Keratinocyte (primary cell): ENCODE measurements at regions not wholly inside any gene's neighbourhood (a gene's known extent, or its start where the extent isn't known, plus 50 kb on each side); places are given as distances from the start of the nearest gene placed in this dataset.

Experiments
- DNase-seq: peaks from one replicate; pipeline ENCODE4 v3.0.0-alpha.2; 2011; ENCODE audit warnings: low read depth, missing footprints, low spot score
- FAIRE-seq: peaks from 2 replicates; lab custom pipeline; 2011; peaks lifted over from hg19 to GRCh38; lab: Jason Lieb, UNC
- H2AFZ ChIP-seq: 2 replicates; pipeline ENCODE4 v1.6.0; 2012; ENCODE audit warnings: low read length, control low read depth, inconsistent platforms; ENCODE audit not compliant: control insufficient read depth
- H3K27ac ChIP-seq: 2 replicates; pipeline ENCODE4 v1.5.1; 2011; ENCODE audit warnings: low read length; ENCODE audit not compliant: control insufficient read depth, insufficient read depth
- H3K27me3 ChIP-seq: 3 replicates; pipeline ENCODE4 v1.6.0; 2011; ENCODE audit warnings: low read length; ENCODE audit not compliant: control insufficient read depth, insufficient read depth; ENCODE audit errors: extremely low read depth
- H3K36me3 ChIP-seq, 2 experiments: 2 replicates in 1 of 2; 3 replicates in 1 of 2; pipeline ENCODE4 v1.5.1; 2011; ENCODE audit warnings: low read length in 2 of 2, mild to moderate bottlenecking in 1 of 2; ENCODE audit not compliant: control insufficient read depth in 2 of 2, insufficient read depth in 2 of 2; ENCODE audit errors: extremely low read depth in 1 of 2
- H3K4me1 ChIP-seq: 3 replicates; pipeline ENCODE4 v1.5.1; 2011; ENCODE audit warnings: low read length; ENCODE audit not compliant: control insufficient read depth, insufficient read depth; ENCODE audit errors: extremely low read depth
- H3K4me2 ChIP-seq: 3 replicates; pipeline ENCODE4 v1.6.0; 2011; ENCODE audit warnings: low read depth, low read length; ENCODE audit not compliant: control insufficient read depth, insufficient read depth; ENCODE audit errors: extremely low read depth
- H3K4me3 ChIP-seq, 3 experiments: fragments of 200-600 bp in 1 of 3; sonication (generic) in 1 of 3; 2 replicates in 2 of 3; 3 replicates in 1 of 3; pipeline ENCODE4 v1.5.1; 2011 to 2016; ENCODE audit warnings: low read length in 3 of 3, mild to moderate bottlenecking in 3 of 3, control low read depth in 2 of 3, inconsistent platforms in 1 of 3, low read depth in 1 of 3, mixed read lengths in 1 of 3, mixed run types in 1 of 3, moderate library complexity in 1 of 3; ENCODE audit not compliant: control insufficient read depth in 2 of 3, insufficient read depth in 2 of 3; ENCODE audit errors: extremely low read depth in 1 of 3
- H3K79me2 ChIP-seq: 2 replicates; pipeline ENCODE4 v1.6.0; 2012; ENCODE audit warnings: low read length; ENCODE audit not compliant: control insufficient read depth, insufficient read depth
- H3K9ac ChIP-seq: 3 replicates; pipeline ENCODE4 v1.6.0; 2011; ENCODE audit warnings: low read length; ENCODE audit not compliant: control insufficient read depth, insufficient read depth; ENCODE audit errors: extremely low read depth
- H3K9me1 ChIP-seq: 3 replicates; pipeline ENCODE4 v1.6.0; 2011; ENCODE audit warnings: low read length; ENCODE audit not compliant: control insufficient read depth, insufficient read depth; ENCODE audit errors: extremely low read depth
- H3K9me3 ChIP-seq: 2 replicates; pipeline ENCODE4 v1.5.1; 2012; ENCODE audit warnings: low read depth, low read length; ENCODE audit not compliant: control insufficient read depth
- H4K20me1 ChIP-seq: 3 replicates; pipeline ENCODE4 v1.6.0; 2011; ENCODE audit warnings: low read length; ENCODE audit not compliant: control insufficient read depth, insufficient read depth; ENCODE audit errors: extremely low read depth
- EZH2 ChIP-seq: IDR thresholded peaks from one replicate; pipeline ENCODE4 v1.6.1; 2012; ENCODE audit warnings: inconsistent platforms, mild to moderate bottlenecking, low read length, moderate library complexity
- dilution Hi-C: fragments of 300-500 bp; cut with MboI; formaldehyde crosslinking; loops from one replicate; pipeline ENCODE4 v1.7.0; 2020; ENCODE audit warnings: low sequenced_read_pairs; ENCODE audit not compliant: extremely low pct_ligation_motif_present
- TF ChIP-seq, protein P1 (sequence below), 3 experiments: IDR thresholded peaks in 1 of 3; conservative IDR thresholded peaks in 1 of 3; optimal IDR thresholded peaks in 1 of 3; 2 replicates in 2 of 3; 3 replicates in 1 of 3; pipeline versions ENCODE3 to v1.5.1; 2011; ENCODE audit warnings: low read length in 3 of 3, mild to moderate bottlenecking in 3 of 3, moderate library complexity in 2 of 3, control low read depth in 1 of 3, inconsistent platforms in 1 of 3; ENCODE audit not compliant: insufficient read depth in 2 of 3; ENCODE audit errors: extremely low read depth in 1 of 3

DNA sequence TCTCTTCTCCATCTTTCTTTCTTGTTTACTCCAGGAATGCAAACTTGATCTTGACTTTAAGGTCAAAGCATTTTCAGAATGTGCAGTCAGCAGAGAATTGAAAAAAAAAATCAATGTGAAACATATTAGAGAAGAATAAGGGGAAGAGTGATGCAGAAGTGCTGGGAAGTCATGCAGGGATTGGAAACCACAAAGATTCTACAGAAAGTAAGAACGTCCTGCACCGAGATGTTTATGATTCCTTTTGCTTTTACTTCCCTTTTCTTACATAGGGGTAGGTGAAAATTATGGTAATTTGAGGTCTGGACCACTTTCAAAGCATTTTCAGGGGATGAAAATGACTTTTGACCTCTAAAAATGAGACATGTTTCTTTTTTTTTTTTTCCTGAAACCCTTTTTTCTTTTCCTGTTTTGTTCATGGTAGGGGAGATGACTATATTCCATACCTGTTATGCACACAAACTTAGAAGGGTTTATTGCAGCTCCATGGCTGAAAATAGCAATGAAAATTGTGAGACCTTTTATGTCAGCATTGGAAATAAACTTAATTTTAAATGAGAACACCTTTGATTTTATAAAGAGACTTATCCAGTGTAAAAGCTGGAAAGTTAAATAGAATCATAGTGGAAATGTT, 623.5 kb upstream of the TBL1XR1 start:
- Histone ChIP-seq H3K9me1 (no peaks in the 10 kb centered on the region), H3K9ac (no peak overlapping the region), H2AFZ (no peak overlapping the region), H3K9me3 (no peaks in the 10 kb centered on the region), H3K4me3 (no peak overlapping the region), H3K27me3 (no peaks in the 10 kb centered on the region), H3K79me2 (no peaks in the 10 kb centered on the region), H3K36me3 (no peaks in the 10 kb centered on the region), H4K20me1 (no peaks in the 10 kb centered on the region), H3K4me2 (no peak overlapping the region), H3K27ac (no peak overlapping the region), H3K4me1 (peaks cover 26% of the 10 kb centered on the region)
- dilution Hi-C loops, result no loop called here
- FAIRE-seq (no peak), DNase-seq (no peak)
- no peak for TF ChIP-seq EZH2
- TF ChIP-seq, protein P1, sequence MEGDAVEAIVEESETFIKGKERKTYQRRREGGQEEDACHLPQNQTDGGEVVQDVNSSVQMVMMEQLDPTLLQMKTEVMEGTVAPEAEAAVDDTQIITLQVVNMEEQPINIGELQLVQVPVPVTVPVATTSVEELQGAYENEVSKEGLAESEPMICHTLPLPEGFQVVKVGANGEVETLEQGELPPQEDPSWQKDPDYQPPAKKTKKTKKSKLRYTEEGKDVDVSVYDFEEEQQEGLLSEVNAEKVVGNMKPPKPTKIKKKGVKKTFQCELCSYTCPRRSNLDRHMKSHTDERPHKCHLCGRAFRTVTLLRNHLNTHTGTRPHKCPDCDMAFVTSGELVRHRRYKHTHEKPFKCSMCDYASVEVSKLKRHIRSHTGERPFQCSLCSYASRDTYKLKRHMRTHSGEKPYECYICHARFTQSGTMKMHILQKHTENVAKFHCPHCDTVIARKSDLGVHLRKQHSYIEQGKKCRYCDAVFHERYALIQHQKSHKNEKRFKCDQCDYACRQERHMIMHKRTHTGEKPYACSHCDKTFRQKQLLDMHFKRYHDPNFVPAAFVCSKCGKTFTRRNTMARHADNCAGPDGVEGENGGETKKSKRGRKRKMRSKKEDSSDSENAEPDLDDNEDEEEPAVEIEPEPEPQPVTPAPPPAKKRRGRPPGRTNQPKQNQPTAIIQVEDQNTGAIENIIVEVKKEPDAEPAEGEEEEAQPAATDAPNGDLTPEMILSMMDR (optimal IDR thresholded peaks at IDR 0.05 in 1 of 3, IDR thresholded peaks at IDR 0.05 in 1 of 3, conservative IDR thresholded peaks at IDR 0.05 in 1 of 3; ENCODE audit: extremely low read depth in 1 of 3, insufficient read depth in 2 of 3, low read length in 3 of 3), result no peak

DNA sequence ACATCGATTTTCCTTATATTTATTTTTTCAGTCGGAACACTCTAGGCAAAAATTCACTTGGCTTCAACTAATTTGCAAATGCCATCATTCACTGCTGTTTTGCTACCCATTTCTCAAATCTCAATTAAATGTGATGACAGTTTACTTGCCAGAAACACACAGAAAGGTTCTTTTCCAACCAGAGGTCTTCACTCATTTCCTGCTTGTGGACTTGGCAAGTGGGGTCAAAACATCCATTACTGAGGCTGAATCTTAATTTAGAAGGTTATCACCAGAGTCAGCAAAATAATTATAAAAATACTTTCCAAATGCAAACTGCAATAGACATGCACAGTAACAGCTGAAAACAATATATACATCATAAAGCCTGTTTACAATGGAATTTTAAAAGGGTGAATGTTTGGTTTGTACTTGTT, 625.4 kb upstream of the TBL1XR1 start:
- DNase-seq (no peak), FAIRE-seq (no peak)
- no peaks in the 10 kb centered on the region for H3K36me3 ChIP-seq
- H4K20me1 ChIP-seq, result no peaks in the 10 kb centered on the region
- no peak for TF ChIP-seq EZH2
- TF ChIP-seq, protein P1 (optimal IDR thresholded peaks at IDR 0.05 in 1 of 3, IDR thresholded peaks at IDR 0.05 in 1 of 3, conservative IDR thresholded peaks at IDR 0.05 in 1 of 3; ENCODE audit: extremely low read depth in 1 of 3, insufficient read depth in 2 of 3, low read length in 3 of 3), result no peak
- H3K4me3 ChIP-seq, result no peak overlapping the region
- no peaks in the 10 kb centered on the region for H3K9me3 ChIP-seq
- H3K4me2 ChIP-seq, result no peak overlapping the region
- no peak overlapping the region for H3K9ac ChIP-seq
- H3K9me1 ChIP-seq, result no peaks in the 10 kb centered on the region
- H2AFZ ChIP-seq, result no peak overlapping the region
- no peak overlapping the region for H3K27ac ChIP-seq
- no peaks in the 10 kb centered on the region for H3K79me2 ChIP-seq
- H3K27me3 ChIP-seq, result no peaks in the 10 kb centered on the region
- peaks cover 18% of the 10 kb centered on the region for H3K4me1 ChIP-seq
- dilution Hi-C loops, result no loop called here
